ENCODE measurements at regions not wholly inside any gene's neighbourhood (a gene's known extent, or its start where the extent isn't known, plus 50 kb on each side); places are given as distances from the start of the nearest gene placed in this dataset.

- no peak for TF ChIP-seq CTCF (IDR thresholded peaks at IDR 0.05)
- no peak for TF ChIP-seq POLR2A (IDR thresholded peaks at IDR 0.05)
- no peak for TF ChIP-seq POLR2AphosphoS5 (IDR thresholded peaks at IDR 0.05)
- TF ChIP-seq EP300 (IDR thresholded peaks at IDR 0.05): no peak
Observed at GRCh38 chr14:98259881-98260280, 1012.1 kb downstream of the BCL11B start.

Data from suprapubic skin (tissue), 4 donors.